KMS-11 (cell line): ENCODE measurements at regions not wholly inside any gene's neighbourhood (a gene's known extent, or its start where the extent isn't known, plus 50 kb on each side); places are given as distances from the start of the nearest gene placed in this dataset.

Experiments used
- H2AFZ ChIP-seq: fragments of 200-600 bp; sonication (generic); 2 replicates; pipeline ENCODE4 v1.6.1; 2016; ENCODE audit warnings: antibody characterized with exemption, mixed run types, low read depth
- H3K27ac ChIP-seq: fragments of 200-600 bp; sonication (generic); 2 replicates; pipeline ENCODE4 v1.6.1; 2016; ENCODE audit warnings: mild to moderate bottlenecking, mixed run types
- H3K27me3 ChIP-seq: fragments of 200-600 bp; sonication (generic); 2 replicates; pipeline ENCODE4 v1.6.1; 2017; ENCODE audit warnings: mild to moderate bottlenecking, low read depth, mixed run types, moderate library complexity; ENCODE audit not compliant: insufficient read depth
- H3K36me3 ChIP-seq: fragments of 200-600 bp; sonication (generic); 2 replicates; pipeline ENCODE4 v1.6.1; 2017; ENCODE audit warnings: mild to moderate bottlenecking, mixed run types; ENCODE audit not compliant: insufficient read depth
- H3K4me1 ChIP-seq: fragments of 200-600 bp; sonication (generic); 2 replicates; pipeline ENCODE4 v1.6.1; 2016; ENCODE audit warnings: mild to moderate bottlenecking, low read depth, mixed run types; ENCODE audit not compliant: poor library complexity, severe bottlenecking
- H3K4me2 ChIP-seq: fragments of 200-600 bp; sonication (generic); 2 replicates; pipeline ENCODE4 v1.7.0; 2016; ENCODE audit warnings: mild to moderate bottlenecking, mixed run types
- H3K4me3 ChIP-seq: fragments of 200-600 bp; sonication (generic); IDR thresholded peaks from 2 replicates; pipeline ENCODE4 v1.6.1; 2017; ENCODE audit warnings: low read depth, low read length, mixed read lengths; ENCODE audit not compliant: insufficient read depth
- H3K79me2 ChIP-seq: fragments of 200-600 bp; sonication (generic); 2 replicates; pipeline ENCODE4 v1.6.1; 2016; ENCODE audit warnings: low read depth, mixed run types; ENCODE audit not compliant: insufficient read depth
- H3K9ac ChIP-seq: fragments of 200-600 bp; sonication (generic); 2 replicates; pipeline ENCODE4 v1.6.1; 2016; ENCODE audit warnings: mild to moderate bottlenecking, mixed run types
- H4K20me1 ChIP-seq: fragments of 200-600 bp; sonication (generic); 2 replicates; pipeline ENCODE4 v1.6.1; 2016; ENCODE audit warnings: mild to moderate bottlenecking, mixed run types; ENCODE audit not compliant: insufficient read depth
- CTCF ChIP-seq: fragments of 200-600 bp; sonication (generic); conservative IDR thresholded peaks from 2 replicates; pipeline ENCODE4 v1.6.1; 2017; ENCODE audit warnings: low read depth, mild to moderate bottlenecking, antibody characterized with exemption, low read length, moderate library complexity, mixed read lengths

GRCh38 chr17:12546983-12547382 lies 118.7 kb upstream of the MYOCD start:
- no peak overlapping the region for H2AFZ ChIP-seq
- no peak for TF ChIP-seq CTCF

GRCh38 chr17:12547831-12548230 lies 117.9 kb upstream of the MYOCD start:
- Histone ChIP-seq H3K4me1 (no peaks in the 10 kb centered on the region), H2AFZ (no peak overlapping the region), H3K27ac (no peak overlapping the region), H3K9ac (no peak overlapping the region), H3K79me2 (no peaks in the 10 kb centered on the region), H4K20me1 (no peaks in the 10 kb centered on the region), H3K4me3 (no peak overlapping the region), H3K27me3 (no peaks in the 10 kb centered on the region), H3K4me2 (no peak overlapping the region), H3K36me3 (no peaks in the 10 kb centered on the region)
- no peak for TF ChIP-seq CTCF

More at GRCh38 chr17:12546983-12547382, 118.7 kb upstream of the MYOCD start:
- Histone ChIP-seq H3K79me2 (no peaks in the 10 kb centered on the region), H3K4me3 (no peak overlapping the region), H3K27ac (no peak overlapping the region), H3K36me3 (no peaks in the 10 kb centered on the region), H4K20me1 (no peaks in the 10 kb centered on the region), H3K4me1 (no peaks in the 10 kb centered on the region), H3K27me3 (no peaks in the 10 kb centered on the region), H3K9ac (no peak overlapping the region), H3K4me2 (no peak overlapping the region)

GRCh38 chr17:12548558-12548957 lies 117.1 kb upstream of the MYOCD start:
- Histone ChIP-seq H3K36me3 (no peaks in the 10 kb centered on the region), H2AFZ (no peak overlapping the region), H4K20me1 (no peaks in the 10 kb centered on the region), H3K4me2 (no peak overlapping the region), H3K4me3 (no peak overlapping the region), H3K27me3 (no peaks in the 10 kb centered on the region), H3K9ac (no peak overlapping the region), H3K27ac (no peak overlapping the region), H3K79me2 (no peaks in the 10 kb centered on the region), H3K4me1 (no peaks in the 10 kb centered on the region)
- TF ChIP-seq CTCF = no peak

- Histone ChIP-seq H3K79me2 (no peaks in the 10 kb centered on the region), H3K4me2 (no peak overlapping the region), H3K27ac (no peak overlapping the region), H3K27me3 (no peaks in the 10 kb centered on the region), H2AFZ (no peak overlapping the region), H3K4me1 (no peaks in the 10 kb centered on the region), H3K9ac (no peak overlapping the region), H3K4me3 (no peak overlapping the region), H4K20me1 (no peaks in the 10 kb centered on the region), H3K36me3 (no peaks in the 10 kb centered on the region)
- TF ChIP-seq CTCF = no peak
Observed at GRCh38 chr17:12549499-12550041, 116.1 kb upstream of the MYOCD start.
